Kasumi-1 (cell line): ENCODE measurements at regions not wholly inside any gene's neighbourhood (a gene's known extent, or its start where the extent isn't known, plus 50 kb on each side); places are given as distances from the start of the nearest gene placed in this dataset.
A peak's percentile ranks its signal among the peaks of the same experiment; 100 is the strongest.
"Not testable (repeated sequence)": the region's sequence is repeated elsewhere in the genome, so short reads cannot be mapped to it uniquely, and the experiment has no call there.

Experiments
- DNase-seq, 2 experiments: peaks; one replicate each; lab custom pipeline; 2025; lab: John Stamatoyannopoulos, UW

- DNase-seq, result no peak
Observed at GRCh38 chr11:106278391-106278790, 200.9 kb downstream of the AASDHPPT start.

GRCh38 chr11:106280036-106280435 lies 202.6 kb downstream of the AASDHPPT start:
- no peak for DNase-seq

GRCh38 chr11:106281455-106282173 lies 204.2 kb downstream of the AASDHPPT start:
- DNase-seq, result no peak

GRCh38 chr11:106286881-106287504 lies 209.5 kb downstream of the AASDHPPT start:
- DNase-seq, result no peak

- DNase-seq, result no peak
Observed at GRCh38 chr11:106288057-106288456, 210.6 kb downstream of the AASDHPPT start.

- no peak for DNase-seq
Observed at GRCh38 chr11:106288822-106289387, 211.4 kb downstream of the AASDHPPT start.

- no peak for DNase-seq
Observed at GRCh38 chr11:106292526-106292925, 215.1 kb downstream of the AASDHPPT start.

- DNase-seq, result no peak
Observed at GRCh38 chr11:106295974-106296373, 218.5 kb downstream of the AASDHPPT start.

- peak in 1 of 2 experiments; percentile 9 for DNase-seq
Observed at GRCh38 chr11:106302416-106302815, 225.0 kb downstream of the AASDHPPT start.

- no peak for DNase-seq
Observed at GRCh38 chr11:106304274-106304673, 226.8 kb downstream of the AASDHPPT start.

- no peak for DNase-seq
Observed at GRCh38 chr11:106305458-106305857, 228.0 kb downstream of the AASDHPPT start.

GRCh38 chr11:106306942-106307341 lies 229.5 kb downstream of the AASDHPPT start:
- no peak for DNase-seq

- DNase-seq, result peak; percentile 36 to 37
Observed at GRCh38 chr11:106309070-106309684, 231.7 kb downstream of the AASDHPPT start.

- no peak for DNase-seq
Observed at GRCh38 chr11:106311531-106312230, 234.2 kb downstream of the AASDHPPT start.

GRCh38 chr11:106317208-106317773 lies 239.8 kb downstream of the AASDHPPT start:
- DNase-seq, result not testable (repeated sequence)

GRCh38 chr11:106321601-106322000 lies 244.1 kb downstream of the AASDHPPT start:
- DNase-seq, result no peak

- no peak for DNase-seq
Observed at GRCh38 chr11:106322106-106322505, 244.6 kb downstream of the AASDHPPT start.

GRCh38 chr11:106326087-106326486 lies 248.6 kb downstream of the AASDHPPT start:
- DNase-seq, result no peak

GRCh38 chr11:106327134-106327533 lies 249.7 kb downstream of the AASDHPPT start:
- no peak for DNase-seq

GRCh38 chr11:106327637-106328036 lies 250.2 kb downstream of the AASDHPPT start:
- no peak for DNase-seq

- DNase-seq, result no peak
Observed at GRCh38 chr11:106329273-106330018, 252.0 kb downstream of the AASDHPPT start.
